ELF-1 (cell line): ENCODE measurements at regions not wholly inside any gene's neighbourhood (a gene's known extent, or its start where the extent isn't known, plus 50 kb on each side); places are given as distances from the start of the nearest gene placed in this dataset.

Source experiments
- DNase-seq: peaks from one replicate; pipeline ENCODE4 v3.0.0-alpha.2; 2016; ENCODE audit warnings: low read depth, low spot score

DNA sequence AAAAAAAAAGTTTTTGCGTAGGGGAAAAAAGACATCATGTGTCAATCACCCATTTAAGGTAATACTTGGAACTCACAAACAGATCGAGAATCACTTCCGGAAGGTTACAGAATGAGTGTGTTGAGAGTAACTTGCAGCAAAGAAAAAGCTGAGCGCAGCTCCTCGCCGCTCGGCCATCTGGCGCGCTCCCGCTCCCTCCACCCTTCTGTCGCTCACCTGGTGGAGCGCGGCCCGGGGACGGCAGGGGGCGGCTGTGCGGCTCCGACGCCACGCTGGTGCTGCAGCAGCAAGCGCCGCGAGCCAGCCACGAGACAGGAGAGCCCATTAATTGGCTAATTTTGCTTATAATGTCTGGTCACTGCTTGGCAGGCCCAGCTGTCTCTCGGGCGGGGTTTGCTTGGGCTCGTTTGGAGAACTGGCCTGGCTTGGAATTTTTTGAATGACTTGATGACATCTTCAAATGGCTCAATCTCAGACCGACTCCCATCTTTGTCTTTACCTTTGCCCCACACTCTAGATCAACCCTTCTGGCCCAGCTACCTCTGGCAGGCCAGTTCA is 601.8 kb downstream of the CCDC171 start:
- peak; percentile 88 for DNase-seq

DNA sequence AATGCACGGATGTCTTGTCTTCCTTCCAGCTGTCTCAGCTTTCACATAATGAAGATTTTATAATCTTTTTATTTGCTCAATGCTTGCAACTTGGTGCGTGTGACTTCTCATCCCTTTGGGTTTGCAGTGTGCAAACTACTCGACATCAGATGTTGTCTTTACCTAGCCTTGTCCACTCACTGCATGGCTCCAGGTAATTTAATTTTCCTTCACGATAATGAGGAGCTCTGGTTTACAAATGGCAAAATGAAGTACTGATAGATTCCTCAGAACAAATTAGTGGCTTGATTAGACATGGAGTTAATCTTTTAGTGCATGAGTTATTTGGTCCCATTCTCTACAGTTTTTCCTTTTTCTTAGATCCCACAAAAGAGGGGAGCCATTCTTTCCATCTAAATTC is 603.0 kb downstream of the CCDC171 start:
- DNase-seq, result no peak

DNA sequence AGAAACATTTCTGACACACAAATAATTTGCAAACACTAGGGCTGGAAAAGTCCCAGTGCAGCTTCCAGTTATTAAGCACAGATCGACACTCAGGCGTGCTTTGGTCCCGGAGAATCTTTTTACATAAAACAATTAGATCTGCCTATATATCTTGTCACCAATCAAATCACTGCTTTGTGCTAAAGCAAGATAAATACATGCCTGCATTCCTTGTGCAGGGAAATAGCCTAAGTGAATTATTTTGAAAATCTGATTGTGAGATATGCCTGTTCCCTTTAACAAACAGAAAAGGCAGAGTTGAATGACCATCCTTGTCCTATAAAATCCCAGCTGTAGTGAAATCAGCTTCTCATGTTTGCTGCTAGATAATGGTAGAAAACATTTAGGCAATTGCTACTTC is 604.4 kb downstream of the CCDC171 start:
- no peak for DNase-seq

DNA sequence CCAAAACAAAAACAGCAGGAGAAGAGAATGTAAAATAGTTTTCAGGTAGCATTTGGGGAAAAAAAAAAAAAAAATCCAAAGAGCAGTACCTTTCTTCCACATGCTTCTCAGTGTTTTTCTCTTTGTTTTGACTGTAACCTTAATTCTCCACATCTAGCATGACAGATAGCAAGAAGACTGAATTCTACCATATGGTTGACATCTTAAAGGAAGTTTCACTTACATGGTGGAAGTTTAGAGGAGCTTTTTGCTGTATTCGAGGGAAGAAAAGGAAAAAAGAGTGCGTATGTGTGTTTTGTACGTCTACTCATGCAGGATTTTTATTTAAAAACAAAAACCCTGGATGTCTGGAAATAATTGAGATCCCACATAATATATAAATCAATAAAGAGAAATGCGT is 604.8 kb downstream of the CCDC171 start:
- DNase-seq, result no peak

DNA sequence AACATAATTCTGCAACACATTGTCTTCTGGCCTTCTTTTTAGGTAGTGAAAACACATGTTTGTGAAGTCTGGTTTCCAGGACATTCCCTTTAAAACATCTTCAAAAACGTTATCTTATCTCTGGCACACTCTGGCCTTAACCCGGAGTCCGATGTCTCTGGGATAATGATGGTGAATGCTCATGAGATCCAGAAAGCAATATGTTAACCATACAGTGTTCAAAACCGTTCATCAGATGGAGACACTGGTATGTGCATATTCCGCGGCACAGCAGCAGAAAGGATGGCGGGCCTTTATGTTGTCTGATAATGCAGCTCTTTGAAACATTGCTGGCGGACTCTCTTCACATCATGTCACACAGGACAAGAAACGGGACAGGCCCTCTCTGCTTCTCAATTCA is 605.2 kb downstream of the CCDC171 start:
- DNase-seq, result no peak

DNA sequence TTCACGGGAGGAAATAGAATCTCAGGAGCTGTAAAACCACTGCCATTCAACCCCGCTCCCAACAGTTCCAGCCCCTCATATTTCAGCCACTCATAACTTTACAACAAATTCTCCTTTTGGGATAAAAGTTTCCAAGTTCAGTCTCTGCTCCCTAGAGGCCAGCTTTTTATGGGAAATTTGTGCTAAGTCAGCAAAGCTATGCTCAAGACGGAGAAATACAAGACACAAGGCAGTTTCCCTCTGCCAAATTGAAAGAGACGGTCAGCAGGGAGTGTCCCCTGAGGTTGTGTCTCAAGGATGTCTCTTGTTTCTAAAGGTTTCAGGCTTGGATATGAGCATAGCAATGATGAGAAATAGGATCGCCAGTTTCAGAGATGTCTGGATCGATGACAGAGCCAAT is 608.6 kb downstream of the CCDC171 start:
- DNase-seq, result no peak

DNA sequence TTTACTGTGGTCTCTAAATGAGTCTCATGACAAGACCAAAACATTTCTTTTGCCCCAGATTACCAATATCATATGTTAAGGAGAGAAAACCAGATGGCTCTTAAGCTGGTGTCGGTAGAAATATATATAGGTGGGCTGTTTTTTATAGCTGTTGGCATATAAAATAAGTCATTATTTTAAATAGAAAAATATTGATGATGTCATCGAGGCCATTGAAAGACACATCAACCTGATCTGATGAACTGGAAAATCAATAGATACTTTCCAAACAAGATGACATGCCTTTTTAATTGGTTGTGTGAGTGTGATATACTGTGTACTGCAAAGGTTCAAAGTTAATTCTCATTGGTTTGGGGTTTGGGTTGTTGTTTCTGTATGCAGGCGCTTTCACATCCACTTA is 617.3 kb downstream of the CCDC171 start:
- no peak for DNase-seq

DNA sequence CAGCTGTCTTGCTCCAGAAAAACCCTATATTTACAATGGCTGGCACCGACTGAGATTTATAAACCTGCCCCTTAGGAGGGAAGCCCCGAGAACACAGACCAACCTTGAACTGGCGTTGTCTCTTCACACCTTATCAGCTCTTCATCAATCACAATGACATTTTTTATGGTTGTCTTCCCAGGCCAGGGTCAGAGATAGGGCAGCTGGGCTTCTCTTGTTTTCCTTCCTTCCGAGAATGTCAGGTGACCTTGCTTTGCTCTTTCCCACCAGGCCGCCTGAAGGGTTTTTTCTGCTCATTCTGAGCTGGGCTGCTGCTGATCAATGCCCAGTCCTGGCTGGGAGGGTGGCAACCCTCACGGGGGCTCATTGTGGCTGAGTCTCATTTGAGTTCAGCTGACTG is 619.1 kb downstream of the CCDC171 start:
- peak; percentile 76 for DNase-seq

DNA sequence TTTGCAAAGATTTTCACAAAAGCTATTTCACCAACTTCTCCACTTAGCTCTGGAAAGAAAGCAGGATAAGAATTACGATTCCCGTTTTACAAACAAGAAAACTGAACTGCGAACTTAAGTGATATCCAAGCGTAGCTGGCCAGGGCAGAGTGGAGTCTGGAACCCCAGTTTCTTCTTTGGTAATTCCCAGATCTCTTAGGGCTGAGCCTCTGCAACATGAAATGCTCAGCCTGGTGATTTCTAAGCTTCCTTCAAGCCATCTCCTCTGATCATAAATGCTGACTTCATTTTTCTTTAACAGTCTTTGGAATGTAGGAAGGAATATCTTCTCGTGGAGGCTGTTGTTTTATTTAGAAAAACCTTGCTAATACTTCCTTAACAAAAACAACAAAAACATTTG is 620.0 kb downstream of the CCDC171 start:
- no peak for DNase-seq

DNA sequence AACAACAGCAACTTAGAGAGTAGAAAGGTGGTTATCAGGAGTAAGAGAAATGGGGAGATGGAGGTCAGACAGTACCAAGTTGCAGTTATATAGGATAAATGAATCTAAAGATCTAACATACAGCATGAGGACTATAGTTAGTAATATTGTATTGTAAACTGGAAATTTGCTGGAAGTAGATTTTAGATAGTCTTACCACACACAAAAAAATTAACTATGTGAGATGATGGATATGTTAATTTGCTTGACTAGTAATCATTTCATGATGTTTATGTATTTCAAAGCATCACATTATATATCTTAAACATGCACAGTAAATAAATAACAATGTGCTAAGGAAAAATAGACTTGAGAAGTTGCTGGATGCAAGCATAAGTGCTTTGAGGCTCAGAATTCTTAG is 622.1 kb downstream of the CCDC171 start:
- DNase-seq, result no peak

DNA sequence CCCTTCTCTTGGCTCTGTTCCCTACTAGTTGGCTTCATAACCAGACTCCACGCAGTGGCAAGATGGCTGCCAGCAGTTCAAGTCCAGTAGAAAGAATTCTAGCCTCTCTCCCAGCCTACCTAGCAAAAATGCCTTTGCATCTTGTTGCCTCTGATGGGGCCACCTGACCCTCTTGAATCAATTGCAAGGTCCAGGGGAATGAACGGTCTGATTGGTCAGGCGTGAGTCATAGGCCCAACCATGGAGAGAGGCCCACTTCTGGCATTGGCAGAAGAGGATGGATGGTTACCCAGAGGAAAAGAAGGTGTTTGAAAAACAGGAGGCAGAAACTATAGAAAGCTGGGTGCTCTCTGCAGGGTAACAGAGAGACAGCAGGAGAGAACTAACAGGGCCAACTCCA is 622.6 kb downstream of the CCDC171 start:
- no peak for DNase-seq

DNA sequence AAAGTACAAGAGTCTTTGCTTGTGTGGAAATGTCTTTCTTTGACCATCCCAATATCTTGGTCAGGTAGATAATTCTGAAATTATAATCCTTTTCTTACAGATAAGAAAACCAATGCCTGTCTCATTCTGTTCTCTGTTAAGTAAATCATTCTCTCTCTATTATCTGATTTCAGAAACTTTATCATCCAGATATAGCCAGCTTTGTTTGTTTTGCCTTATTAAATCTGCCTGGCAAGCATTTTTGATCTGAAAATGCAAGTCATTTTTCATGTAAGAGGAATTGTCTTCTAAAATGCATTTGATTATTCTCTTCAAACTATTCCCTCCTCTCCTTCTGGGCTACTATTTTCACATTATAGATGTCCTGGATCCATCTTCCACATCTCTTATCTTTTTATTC is 625.5 kb downstream of the CCDC171 start:
- DNase-seq, result no peak

DNA sequence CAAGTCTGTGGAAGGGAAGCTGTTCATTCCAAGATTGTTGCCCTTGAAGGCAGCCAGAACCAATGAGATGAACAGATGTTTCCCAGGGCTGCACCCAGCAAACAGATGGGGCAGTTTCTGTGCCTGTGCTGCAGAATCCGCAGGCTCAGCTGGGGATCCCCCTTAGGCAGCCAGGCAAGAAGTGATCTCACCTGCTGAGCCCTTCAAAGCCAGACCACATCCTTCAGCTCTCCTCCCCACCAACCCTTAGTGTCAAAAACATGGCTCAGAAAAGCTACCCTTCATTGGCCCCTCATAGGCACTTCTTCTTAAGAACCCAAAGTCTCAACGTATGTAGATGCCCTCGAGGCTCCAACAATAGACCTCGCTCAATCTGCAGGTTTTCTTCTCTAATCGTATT is 626.7 kb downstream of the CCDC171 start:
- no peak for DNase-seq

DNA sequence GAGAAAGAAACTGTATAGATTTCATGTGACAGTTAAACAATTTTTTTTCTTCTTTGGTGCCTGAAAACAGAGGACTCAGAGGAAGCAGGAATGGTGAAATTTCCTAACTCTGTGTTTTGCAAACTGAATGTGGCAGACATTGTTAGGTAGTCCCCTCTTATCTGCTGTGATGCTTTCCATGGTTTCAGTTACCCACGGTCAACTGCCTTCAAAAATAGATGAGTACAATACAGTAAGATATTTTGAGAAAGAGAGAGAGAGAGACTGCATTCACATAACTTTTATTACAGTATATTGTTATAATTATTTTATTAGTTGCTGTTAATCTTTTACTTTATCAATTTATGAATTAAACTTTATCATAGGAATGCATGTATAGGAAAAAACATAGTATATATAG is 627.2 kb downstream of the CCDC171 start:
- no peak for DNase-seq

DNA sequence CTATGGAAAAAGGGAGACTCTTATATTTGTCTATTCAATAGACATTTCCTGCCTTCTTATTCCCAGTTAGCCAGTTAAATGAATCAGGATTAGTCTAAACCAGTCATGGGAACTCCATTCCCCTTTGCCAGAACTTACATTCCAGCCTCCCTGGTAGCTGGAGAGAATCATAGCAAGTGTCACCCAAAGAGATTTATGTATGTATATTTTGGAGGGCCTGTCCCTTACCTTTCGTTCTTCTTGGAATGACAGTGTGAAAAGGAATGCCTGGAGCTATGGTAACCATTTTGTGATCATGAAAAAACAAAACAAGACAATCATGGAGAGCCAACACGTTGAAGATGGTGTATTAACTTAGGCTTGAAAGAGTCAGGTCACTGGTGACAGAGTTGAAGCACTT is 627.7 kb downstream of the CCDC171 start:
- DNase-seq, result no peak

DNA sequence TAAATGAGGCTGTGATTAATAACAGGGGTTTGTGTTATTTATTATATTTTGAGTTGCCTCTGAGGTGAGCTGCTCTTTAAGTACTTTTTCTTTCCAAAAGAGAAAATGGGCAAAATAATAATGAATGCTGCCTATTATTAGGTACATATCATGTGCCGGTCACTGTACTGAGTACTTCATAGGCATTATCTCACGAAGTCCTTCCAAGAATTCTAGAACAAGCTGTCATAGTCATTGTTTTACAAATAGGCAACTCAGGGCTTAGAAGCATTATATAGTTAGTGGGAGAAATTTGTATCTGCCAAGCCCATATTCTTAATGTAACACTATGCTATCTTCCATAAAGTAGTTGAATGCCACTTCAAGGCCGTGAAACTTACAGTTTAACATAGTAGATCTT is 628.7 kb downstream of the CCDC171 start:
- no peak for DNase-seq

DNA sequence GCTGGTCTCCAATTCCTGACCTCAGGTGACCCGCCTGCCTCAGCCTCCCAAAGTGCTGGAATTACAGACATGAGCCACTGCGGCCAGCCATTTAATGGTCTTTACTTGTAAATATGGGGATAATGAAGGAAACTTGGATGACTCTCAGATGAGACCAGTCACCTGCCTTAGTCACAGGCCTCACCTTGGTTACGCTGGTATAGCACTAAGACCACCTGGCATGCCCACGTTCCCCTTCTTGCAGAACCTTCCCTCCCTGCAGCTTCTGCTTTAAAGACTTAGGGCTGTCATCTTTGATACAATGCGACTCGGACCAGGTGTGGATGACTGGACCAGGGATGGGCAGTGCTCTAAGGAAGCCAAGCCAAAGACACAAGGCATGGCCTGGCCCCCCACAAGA is 629.9 kb downstream of the CCDC171 start:
- no peak for DNase-seq

DNA sequence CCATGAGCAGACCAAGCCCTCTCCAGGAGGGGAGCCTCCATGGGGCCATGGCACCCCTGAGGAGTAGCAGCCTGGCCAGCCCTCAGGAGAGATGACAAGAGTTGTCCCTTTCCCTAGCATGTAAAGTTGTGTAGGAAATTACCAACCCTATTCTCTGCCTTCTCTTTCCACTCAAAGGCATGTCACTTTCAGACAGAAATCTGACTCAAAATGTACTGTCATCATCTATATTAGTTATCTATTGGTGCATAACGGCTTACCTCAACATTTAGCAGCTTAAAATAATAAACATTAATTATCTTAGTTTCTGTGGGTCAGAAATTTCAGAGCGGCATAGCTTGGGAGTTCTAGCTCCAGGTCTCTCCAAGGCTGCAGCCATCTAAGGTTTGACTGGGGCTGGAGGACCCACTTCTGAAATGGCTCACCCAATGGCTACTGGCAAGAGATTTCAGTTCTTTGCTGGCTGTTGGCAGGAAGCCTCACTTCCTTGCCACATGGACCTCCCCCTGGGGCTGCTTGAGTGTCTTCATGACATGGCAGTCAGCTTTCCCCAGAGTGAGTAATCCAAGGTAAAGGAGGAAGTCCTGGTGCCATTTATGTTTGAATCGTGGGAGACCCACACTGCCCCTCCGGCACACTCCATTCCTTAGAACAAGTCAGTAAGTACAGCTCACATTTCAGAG is 632.3 kb downstream of the CCDC171 start:
- DNase-seq, result no peak

DNA sequence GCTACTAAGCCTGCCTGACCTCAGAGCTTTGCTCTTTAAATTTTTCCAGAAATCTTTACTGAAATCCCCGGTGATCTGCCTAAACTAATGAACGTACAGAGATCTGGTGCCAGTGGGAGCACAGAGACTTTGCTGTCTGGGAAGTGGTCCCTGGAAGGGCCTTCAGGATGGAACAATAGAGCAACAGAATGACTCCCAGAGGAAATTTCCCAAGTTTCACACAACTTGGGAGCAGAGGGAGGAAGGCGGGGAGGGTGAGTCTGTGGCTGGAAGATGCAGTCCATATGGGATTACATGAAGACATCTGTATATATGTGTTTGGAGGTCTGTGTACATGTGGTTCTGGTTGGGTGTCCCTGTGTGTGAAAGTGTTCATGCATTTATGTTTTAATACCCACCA is 638.3 kb downstream of the CCDC171 start:
- DNase-seq, result no peak

DNA sequence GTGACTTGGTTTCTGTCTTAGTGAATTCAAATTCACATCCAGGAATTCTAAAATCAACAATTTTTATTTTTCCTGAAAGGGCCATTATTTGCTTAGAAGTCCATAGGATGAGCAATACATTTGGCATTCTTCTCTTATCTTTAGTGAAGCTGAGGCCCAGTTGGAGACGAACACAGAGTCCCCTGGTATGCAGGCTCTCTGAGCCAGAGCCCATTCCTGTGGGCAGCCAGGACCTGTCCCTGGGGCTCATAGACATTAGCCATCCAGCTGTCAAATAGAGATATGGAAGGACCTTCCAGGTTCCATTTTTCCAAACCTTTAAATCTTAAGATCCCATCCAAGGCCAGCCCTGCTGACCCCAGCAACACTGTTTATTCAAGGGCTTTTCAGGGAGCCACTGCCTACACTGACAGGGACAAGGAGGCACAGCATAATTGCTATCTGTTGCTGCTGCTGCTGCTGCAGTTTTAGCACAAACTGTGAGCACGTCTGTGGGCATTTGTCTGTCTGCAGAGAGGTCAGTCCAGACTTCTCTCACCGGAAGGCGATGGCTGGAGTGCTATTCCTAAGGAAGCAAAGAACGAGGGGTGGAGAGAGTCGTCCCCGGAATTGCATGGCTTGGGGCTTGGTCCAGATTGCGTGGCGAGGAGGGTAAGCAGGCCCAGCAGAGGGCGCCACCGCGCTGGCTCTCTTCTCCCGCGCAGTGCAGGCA is 639.0 kb downstream of the CCDC171 start:
- DNase-seq, result peak; percentile 94

DNA sequence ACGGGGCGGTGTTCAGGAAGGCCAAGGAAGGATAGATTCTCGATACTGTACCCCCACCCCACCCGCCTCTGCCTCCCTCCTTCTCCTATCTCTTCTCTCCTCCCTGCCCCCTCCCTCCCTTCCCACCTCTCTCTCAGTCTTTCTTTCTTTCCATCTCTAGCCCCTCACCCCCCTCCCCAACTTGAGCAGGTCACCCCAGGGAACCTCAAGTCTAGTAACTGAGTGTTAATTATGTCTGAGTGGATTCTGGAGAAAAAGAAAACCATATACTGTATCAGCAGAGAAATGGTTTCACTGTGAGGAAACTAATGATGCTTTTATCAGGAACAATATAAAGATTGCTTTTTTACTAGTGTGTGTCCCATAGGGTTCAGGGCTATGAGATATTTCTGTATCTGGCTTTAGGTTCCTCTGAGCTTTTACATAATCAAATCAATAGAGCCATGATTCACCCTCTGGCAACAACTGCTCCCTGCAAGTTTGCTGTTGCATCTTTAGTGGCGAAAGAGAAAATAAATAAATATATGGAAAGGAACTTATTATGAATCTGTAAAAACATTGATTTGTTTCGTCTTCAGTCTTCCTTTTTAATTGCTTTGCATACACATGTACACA is 639.7 kb downstream of the CCDC171 start:
- no peak for DNase-seq

DNA sequence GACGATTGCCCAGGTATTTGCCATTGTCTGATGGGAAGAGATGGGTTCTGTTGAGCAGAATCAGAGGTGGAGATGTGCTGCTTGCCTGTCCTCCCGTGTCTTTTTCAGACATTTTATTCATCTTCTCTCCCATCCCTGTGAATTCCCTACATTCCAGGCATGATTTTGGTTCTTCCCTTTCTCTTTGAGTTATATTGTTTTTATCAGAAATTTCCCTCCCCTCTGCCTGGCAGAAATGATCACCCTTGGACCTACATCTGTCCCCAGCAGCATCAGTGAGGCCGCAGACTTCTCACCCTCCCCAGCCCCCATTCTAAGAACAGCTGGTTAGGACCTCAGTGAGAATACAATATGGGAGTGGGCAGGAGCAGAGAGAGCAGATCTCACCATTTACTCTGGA is 640.2 kb downstream of the CCDC171 start:
- no peak for DNase-seq

DNA sequence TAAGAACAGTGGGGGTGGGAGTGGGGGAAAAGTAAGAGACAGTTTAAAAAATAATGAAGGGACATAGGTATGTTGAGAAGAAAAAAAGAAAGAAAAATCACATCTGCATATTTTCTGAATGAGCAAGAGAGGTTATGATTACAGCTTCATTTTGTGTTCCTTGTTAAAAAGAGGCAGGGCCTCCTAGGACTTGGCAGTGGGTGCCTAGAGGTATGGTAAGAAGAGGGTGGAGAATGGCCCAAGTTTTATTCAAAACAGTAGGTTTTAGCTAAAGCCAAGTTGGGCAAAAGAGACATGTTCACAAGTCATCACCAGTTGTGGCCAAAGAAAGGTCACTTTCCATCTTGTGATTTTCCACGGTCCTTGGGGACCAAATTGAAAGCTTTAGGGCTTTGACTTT is 643.4 kb downstream of the CCDC171 start:
- no peak for DNase-seq
